ACHN (cell line): ENCODE measurements at regions not wholly inside any gene's neighbourhood (a gene's known extent, or its start where the extent isn't known, plus 50 kb on each side); places are given as distances from the start of the nearest gene placed in this dataset.

Experiments
- DNase-seq: peaks from one replicate; pipeline ENCODE4 v3.0.0-alpha.2; 2015
- in situ Hi-C: cut with HindIII; loops from 2 replicates; pipeline ENCODE4 v1.10.0; 2017; ENCODE audit warnings: low sequenced_read_pairs, low pct_ligation_motif_present, low pct_unique_long_range_greater_than_20kb

DNA sequence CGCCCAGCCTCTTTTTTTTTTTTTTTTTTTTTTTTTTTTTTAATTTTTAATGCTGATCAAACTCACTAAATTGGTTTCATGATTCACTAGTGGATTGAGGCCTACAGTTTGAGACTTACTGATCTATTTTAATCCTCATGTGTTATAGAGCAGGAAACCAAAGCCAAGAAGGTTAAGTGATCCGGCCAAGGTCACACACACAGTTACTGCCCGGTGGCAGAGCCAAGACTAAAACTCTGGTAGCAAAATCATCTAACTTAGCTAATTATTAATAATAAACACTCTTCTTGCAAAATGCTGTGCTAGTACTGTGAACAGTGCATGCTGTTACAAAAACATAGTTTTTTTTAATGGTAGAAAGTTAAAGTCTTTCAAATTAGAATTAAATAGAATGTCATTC is 188.3 kb upstream of the NFE2L3 start:
- in situ Hi-C loops = no loop called here
- no peak for DNase-seq

DNA sequence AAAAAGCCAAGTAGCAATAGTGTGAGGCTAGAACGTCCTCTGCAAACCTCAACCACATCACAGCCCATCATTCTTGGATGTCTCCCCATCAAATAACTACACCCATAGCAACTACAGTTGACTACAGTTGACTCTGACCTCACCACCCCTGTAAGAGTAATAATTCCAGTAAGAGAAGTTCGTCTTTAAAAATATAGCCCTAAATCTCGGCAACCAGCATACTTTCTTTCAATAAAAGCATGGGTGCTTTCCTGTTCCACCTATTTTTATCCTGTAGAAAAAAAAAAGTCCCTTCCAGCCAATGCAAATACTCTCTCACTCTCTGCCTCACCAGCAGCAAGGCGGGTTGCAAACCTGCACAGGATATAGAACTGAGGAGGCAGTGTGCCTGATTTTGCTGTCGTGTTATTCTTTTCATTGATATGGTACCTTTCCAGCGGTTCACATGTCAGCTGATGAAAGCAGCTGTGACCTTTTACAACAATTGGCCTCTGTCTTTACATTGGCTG is 187.5 kb upstream of the NFE2L3 start:
- in situ Hi-C loops = no loop called here
- DNase-seq = no peak

DNA sequence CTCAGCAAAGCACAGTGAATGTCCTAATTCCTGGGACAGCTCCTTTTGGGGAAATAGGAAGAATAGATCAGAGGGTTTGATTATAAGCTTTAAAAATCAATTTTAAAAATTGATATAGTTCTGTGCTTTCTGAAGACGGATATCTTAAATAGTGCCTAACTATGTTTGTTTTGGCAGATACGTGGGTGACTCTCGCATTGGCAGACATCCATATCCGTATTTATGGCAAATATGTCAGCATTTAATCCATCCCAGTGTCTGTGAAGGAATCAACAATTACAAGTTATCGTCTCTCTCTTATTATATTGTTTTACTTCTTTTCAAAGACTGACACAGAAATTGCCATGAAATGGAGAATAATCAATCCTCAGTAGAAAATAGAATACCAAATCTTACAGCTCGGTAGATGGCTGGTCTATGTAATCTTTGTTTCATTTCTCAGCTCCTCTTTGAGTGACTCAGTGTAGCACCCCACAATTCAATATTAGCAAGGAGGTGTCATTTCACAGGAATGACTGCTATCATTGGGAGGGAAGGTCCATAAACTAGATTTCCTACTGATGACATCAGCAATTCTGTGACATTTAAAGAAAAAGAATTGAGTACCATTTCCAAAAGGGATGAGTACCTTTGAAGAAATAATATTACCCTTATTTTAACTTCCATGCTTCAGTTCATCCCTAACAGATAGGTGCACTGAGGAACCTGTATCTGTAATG is 186.4 kb upstream of the NFE2L3 start:
- DNase-seq = no peak
- in situ Hi-C loops = no loop called here

DNA sequence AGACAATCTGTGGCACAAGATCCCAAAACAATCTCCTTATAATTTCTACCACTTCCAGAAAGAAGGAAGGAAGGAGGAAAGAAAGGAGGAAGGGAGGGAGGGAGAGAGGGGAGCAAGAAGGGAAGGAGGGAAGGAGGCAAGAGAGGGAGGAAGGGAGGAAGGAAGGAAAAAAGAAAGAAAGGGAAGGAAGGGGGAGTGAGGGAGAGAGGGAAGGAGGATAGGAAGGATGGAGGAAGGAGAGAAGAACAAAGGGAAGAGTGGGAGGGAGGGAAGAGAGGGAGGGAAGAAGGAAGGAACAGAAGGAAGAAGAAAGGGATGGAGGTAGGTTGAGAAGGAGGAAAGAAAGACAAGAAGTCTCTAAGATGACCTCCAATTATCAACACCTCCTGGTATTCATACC is 185.5 kb upstream of the NFE2L3 start:
- DNase-seq = no peak
- in situ Hi-C loops = no loop called here

DNA sequence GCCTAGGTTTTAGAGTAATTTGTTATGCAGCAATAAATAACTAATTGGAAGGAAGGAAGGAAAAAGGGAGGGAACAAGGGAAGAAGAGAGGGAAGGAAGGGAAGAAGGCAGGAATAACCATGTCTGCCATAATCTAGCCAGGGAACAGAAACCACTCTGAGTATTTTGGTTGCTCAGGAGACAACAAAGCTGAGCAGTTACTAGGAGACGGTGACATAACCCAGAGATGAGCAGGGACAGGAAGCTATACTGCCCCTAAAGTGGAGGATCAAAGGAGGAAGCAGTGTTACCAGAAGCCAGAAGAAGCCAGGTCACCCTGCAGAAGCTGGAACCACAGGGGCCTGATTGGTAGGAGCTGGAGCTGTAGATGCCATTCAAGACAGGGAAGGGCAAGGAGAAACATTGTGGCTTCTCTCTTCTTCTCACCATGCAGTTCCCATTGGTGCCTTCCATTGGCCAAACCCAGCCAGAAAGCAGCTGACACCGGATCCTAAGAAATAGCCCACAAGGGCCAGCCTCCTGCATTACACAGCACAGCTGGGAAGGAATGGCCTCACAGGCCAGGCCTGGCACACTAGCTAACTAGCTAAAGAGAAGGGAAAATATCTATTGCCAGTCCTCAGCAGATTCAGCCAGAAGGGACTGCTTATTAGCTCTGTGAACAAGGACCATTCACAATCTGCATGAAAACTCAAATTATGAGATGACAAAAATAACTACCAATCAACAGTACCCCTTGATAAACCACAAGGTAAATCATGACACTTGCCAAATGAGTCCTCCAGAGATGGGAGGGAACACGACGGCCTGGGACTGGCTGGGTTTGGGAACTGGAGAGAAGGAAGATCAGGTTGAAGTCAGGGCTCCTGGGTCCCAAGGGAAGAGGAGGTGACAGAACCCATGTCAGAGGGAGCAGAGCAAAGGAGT is 184.5 kb upstream of the NFE2L3 start:
- in situ Hi-C loops = no loop called here
- no peak for DNase-seq

DNA sequence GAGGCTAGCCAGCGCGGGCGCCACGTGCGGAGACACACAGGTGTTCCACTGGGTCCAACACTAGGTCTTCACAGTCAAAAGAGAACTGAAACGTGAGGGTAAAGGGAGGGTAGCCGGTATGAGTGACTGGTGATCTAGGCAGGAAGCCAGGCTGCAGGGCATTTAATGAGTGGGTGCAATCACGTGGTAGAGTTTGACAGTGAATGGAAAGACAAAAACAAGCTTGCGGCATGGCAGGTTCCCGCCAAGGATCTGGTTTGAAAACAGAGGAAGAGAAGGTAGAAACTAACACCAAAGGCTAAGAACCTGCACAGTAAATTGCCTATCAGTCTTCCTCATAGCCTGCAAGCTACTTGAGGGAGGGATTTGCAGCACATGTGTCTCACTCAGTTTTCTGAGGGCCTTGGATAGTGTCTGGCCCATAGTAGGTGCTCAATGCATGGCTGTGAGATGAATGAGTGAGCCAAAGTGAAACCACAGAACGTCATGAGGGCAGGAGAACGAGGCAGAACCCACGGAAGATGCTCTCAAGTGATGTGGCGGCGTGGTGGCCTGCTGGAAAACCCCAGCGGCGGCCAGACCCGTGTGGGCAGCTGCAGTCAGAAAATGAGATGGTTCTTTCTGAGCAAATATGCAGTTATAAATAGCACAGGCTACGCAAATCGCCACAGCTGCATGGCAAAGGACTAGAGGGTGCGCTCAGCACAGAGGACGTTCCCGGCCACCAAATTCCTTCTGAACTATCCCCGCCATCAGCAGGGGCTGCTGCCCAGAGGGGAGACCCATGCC is 183.6 kb upstream of the NFE2L3 start:
- in situ Hi-C loops = no loop called here
- no peak for DNase-seq

DNA sequence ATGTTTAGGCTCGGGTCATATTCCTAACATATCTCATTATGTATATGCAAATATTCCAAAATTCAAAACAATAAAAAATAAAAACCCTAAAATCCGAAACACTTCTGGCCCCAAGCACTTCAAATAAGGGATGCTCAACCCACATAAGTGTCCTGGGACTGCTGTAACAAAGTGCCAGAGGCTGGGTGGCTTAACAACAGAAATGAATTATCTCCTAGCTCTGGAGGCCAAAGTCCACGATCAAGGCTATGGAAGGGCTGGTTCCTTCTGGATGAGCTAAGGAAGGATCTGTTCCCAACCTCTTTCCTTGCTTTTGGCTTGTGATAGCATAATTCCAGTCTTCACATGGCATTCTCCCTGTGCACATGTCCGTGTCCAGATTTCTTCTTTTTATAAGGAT is 181.6 kb upstream of the NFE2L3 start:
- in situ Hi-C loops = no loop called here

DNA sequence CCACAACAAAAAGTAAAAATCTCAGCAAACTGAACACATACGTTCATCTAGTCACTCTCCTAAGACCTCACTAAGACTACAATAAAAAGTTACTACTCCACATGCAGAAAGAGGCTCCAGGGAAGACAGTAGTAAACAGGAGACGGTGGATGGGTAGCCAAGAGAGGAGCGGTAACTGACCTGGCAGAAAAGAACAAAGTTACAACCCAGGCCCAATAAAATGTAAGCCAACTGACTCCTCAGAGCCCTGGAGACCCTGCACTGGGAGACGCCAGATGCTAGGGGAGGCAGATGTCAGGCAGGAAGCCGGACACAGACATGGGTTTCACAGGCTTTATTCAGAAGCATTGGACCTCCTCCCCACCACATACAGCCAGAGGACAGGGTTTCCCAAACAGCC is 181.1 kb upstream of the NFE2L3 start:
- in situ Hi-C loops = no loop called here
- no peak for DNase-seq

More for the DNA sequence above, 181.6 kb upstream of the NFE2L3 start:
- no peak for DNase-seq

DNA sequence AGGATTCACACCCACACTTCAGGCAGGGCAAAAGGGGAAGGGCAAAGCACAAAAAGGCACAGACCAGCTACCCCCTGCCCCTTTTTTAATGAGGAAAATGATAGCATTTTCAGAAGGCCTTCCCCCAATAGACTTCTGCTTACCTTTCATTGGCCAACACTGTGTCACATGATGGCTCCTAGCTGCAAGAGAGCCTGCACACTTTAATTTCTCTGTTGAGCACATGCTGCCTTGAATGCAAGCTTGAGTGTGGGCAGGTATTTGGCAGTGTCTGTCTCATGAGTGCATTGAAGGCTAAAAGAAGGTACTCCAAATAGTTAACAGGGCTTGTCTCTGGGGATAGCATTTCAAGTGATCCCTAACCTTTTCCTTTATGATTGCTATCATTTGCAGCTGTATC is 175.4 kb upstream of the NFE2L3 start:
- in situ Hi-C loops = no loop called here
- no peak for DNase-seq

DNA sequence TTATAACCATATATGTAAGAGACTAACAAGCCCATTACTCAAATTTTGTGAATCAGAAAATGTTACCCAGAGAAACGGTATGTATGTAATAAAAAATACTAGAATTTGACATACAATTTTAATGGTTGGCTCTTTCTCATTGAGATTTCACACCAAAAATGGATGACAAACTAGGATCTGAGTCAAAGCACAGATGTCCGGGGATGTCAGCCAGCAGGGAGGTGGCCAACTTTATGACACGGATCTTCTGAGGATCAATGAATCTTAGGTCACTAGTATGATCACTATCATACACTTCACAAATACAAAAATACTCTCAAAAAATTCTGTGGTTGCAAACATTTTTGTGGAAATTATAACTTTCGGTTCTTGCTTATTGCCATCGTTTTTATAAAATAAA is 173.5 kb upstream of the NFE2L3 start:
- in situ Hi-C loops = no loop called here
- DNase-seq = no peak

DNA sequence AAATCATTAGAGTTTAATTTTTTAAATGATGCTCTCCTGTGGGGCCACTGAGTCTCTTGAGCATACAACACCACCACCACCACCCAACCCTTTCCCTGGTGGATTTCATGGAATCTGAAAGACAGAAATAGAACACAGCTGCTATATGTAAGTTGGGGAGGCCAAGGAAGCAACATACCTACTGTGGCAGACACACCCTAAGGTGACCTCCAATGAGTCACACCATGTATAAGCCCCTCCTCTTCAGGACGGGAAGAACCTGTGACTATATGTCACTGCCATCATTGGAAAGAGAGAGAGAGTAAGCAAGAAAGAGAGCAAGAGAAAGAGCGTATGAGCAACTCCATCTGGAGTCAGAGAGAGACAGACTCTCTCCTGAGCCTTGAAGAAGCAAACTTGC is 172.4 kb upstream of the NFE2L3 start:
- in situ Hi-C loops = no loop called here
- DNase-seq = no peak

DNA sequence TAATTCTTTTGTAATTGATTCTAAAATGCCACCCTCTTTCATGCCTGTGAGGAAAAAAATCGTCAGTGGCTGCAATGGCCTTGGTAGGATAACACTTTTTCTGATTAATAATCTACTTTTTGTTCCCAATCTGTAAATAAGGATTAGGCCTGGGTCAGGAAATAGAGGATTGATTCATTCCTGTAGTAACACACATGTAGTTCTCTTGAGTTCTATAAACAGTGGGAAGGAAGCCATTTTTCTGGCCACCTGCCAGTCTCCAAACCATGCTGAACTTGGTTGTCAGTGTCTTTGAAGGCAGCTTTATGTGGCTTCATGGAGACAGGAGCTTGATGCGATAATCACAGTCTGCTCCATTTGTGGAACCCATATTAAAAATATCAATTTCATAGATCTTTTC is 169.3 kb upstream of the NFE2L3 start:
- in situ Hi-C loops = no loop called here
- DNase-seq = no peak

DNA sequence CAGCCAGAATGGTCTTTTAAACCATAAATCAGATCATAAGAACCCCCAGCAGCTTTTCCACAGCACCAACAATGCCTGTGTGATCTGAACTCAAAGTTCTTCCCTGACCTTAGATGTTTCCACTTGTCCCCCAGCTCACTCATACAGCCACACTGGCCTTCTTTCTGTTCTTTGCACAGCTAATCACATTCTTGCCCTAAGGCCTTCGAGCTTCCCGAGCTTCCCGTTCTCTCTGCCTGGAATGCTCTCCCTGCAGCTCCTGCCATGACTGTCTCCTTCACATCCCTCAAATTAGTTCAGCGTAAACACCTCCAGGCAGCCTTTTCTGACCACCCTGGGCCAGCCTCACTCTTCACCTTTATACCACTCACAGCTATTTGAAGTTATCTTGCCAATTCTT is 166.8 kb upstream of the NFE2L3 start:
- no peak for DNase-seq
- in situ Hi-C loops = no loop called here

DNA sequence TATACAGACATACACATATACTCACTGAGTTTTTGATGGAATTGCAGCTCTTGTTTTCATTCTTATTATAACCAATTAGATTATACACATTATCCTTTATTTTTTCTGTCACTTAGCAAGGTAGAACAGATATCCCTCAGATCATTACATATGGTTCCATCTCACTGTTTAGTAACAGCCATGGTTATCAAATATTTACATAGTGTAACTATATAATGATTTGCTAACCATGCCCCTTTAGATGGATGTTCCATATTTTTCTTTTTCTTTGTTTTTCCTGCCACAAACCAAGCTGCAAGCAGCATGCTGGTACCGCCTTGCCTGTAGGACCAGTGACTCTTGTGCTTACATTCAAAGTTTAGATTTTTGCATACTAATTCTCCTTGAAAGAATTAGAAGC is 163.4 kb upstream of the NFE2L3 start:
- in situ Hi-C loops = no loop called here
- DNase-seq = no peak

DNA sequence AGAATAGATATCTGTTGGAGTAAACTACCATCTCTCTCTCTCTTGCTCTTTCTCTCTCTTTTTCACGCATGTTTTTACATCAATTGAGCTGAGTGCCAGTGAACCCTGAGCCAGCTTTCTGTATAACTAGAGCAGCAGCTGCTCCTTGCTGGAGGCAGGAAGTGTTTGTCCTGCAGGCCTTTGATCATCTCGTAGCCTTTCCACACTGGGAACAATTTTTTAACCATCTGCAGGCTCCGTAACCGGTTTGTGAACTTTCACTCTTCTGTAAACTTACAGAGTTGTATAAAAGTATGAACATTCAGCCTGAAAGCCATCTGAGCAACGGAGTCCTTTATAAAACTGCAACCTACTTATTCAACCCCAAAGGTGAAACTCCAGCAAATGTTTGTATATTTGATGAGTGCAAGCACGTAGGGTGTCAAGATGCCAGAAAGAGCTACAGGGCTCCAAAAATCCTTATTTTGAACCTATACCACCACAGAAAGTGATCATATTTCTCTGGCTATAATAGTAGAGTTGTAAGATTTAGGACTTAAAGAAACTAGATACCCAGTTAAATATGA is 162.8 kb upstream of the NFE2L3 start:
- in situ Hi-C loops = no loop called here
- no peak for DNase-seq

DNA sequence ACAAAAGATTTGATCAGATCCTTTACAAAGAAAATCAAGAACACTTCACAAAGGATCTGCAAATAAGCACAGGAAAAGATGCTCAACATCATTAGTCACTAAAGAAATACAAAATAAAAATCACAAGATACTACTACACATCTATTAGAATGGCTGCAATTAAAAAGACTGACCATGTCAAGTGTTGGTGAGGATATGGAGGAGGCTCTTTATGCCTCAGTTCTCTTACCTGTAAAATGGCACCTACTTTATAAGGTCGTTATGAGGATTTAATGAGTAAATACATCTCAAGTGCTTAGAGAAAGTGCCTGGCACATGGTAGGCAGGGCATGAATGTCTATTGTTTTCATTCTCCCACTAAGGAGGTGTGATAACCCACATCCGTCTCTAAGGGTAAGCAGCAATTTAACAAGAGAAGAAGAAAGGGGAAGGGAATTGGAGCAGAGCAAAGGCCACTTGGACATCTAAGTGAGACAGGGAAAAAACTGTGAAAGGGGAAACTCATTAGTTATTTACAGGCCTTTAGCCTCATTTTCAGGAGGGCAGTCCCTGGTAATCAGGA is 157.5 kb upstream of the NFE2L3 start:
- DNase-seq = no peak
- in situ Hi-C loops = no loop called here

DNA sequence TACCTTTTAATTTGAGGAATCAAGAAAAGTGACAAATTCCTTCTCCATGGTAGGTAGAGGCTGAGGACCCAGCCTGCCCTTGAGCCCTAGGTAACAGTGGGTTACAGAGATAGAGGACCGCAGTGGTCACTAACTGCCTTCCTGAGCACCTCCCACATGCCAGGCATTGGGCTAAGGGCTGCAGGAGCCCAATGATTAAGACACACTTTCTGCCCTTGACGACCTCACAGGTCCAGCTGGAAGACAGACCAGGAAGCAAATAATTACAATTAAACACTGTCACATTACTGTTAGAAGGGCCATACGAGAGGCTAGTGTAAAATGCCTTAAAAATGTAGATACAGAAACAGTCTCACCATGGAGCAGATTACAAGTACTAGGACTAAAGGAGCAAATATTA is 156.8 kb upstream of the NFE2L3 start:
- in situ Hi-C loops = no loop called here
- no peak for DNase-seq

DNA sequence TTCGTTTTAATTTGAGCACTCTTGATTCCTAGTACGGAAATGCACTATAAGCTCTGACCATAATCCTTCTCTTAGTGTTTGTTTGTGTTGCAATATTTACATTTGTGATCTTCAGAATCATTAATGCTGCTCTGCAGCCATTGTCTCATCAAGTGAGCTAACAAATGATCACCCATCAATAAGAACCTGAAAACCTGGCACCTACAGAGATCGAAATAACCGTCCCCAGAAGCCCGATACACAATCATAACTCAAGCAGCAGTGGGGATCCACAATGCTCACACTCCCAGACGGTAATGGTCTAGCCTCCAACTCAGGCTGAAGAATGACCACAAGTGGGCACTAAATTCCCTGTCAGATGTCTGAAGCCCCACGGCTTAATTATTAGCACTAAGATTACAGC is 156.0 kb upstream of the NFE2L3 start:
- DNase-seq = peak; percentile 59
- in situ Hi-C loops = no loop called here
